GM19238 (cell line): ENCODE measurements at regions not wholly inside any gene's neighbourhood (a gene's known extent, or its start where the extent isn't known, plus 50 kb on each side); places are given as distances from the start of the nearest gene placed in this dataset.
"Not testable (repeated sequence)": the region's sequence is repeated elsewhere in the genome, so short reads cannot be mapped to it uniquely, and the experiment has no call there.

Experiments
- DNase-seq: peaks from one replicate; pipeline ENCODE4 v3.0.0; 2011; ENCODE audit warnings: low spot score; ENCODE audit not compliant: insufficient read length

GRCh38 chr2:194021130-194021529 lies 1635.9 kb upstream of the SLC39A10 start:
- DNase-seq = not testable (repeated sequence)

GRCh38 chr2:194020155-194020554 lies 1636.9 kb upstream of the SLC39A10 start:
- DNase-seq = no peak

- DNase-seq = no peak
Observed at GRCh38 chr2:194015751-194016150, 1641.3 kb upstream of the SLC39A10 start.

- DNase-seq = no peak
Observed at GRCh38 chr2:194014639-194015038, 1642.4 kb upstream of the SLC39A10 start.

- no peak for DNase-seq
Observed at GRCh38 chr2:194004590-194005206, 1652.3 kb upstream of the SLC39A10 start.

- DNase-seq = no peak
Observed at GRCh38 chr2:194003911-194004310, 1653.1 kb upstream of the SLC39A10 start.

- DNase-seq = no peak
Observed at GRCh38 chr2:194002699-194003368, 1654.2 kb upstream of the SLC39A10 start.

- no peak for DNase-seq
Observed at GRCh38 chr2:193990868-193991267, 1666.2 kb upstream of the SLC39A10 start.

- DNase-seq = no peak
Observed at GRCh38 chr2:193989645-193990044, 1667.4 kb upstream of the SLC39A10 start.

- DNase-seq = no peak
Observed at GRCh38 chr2:193988784-193989183, 1668.2 kb upstream of the SLC39A10 start.

GRCh38 chr2:193985272-193985671 lies 1671.8 kb upstream of the SLC39A10 start:
- no peak for DNase-seq

- no peak for DNase-seq
Observed at GRCh38 chr2:193980599-193980998, 1676.4 kb upstream of the SLC39A10 start.

- DNase-seq = no peak
Observed at GRCh38 chr2:193973781-193974180, 1683.2 kb upstream of the SLC39A10 start.

GRCh38 chr2:193966590-193966989 lies 1690.4 kb upstream of the SLC39A10 start:
- DNase-seq = no peak

- no peak for DNase-seq
Observed at GRCh38 chr2:193965263-193965662, 1691.8 kb upstream of the SLC39A10 start.

- no peak for DNase-seq
Observed at GRCh38 chr2:193963472-193964119, 1693.4 kb upstream of the SLC39A10 start.

GRCh38 chr2:193946806-193947205 lies 1710.2 kb upstream of the SLC39A10 start:
- DNase-seq = no peak

- no peak for DNase-seq
Observed at GRCh38 chr2:193943406-193943960, 1713.5 kb upstream of the SLC39A10 start.

GRCh38 chr2:193935114-193935513 lies 1721.9 kb upstream of the SLC39A10 start:
- DNase-seq = no peak

- no peak for DNase-seq
Observed at GRCh38 chr2:193929131-193929530, 1727.9 kb upstream of the SLC39A10 start.

- DNase-seq = no peak
Observed at GRCh38 chr2:193907561-193907960, 1712.8 kb upstream of the TMEFF2 start.

GRCh38 chr2:193900292-193900691 lies 1705.6 kb upstream of the TMEFF2 start:
- DNase-seq = no peak
